ENCODE measurements at regions not wholly inside any gene's neighbourhood (a gene's known extent, or its start where the extent isn't known, plus 50 kb on each side); places are given as distances from the start of the nearest gene placed in this dataset.

GRCh38 chr17:5812590-5812989 lies 228.3 kb upstream of the NLRP1 start:
- TF ChIP-seq FOS (IDR thresholded peaks at IDR 0.05; ENCODE audit: low read depth, low read length) (no peak), CTCF (conservative IDR thresholded peaks at IDR 0.05; ENCODE audit: low read depth, low read length) (no peak), POLR2A (IDR thresholded peaks at IDR 0.05; ENCODE audit: low read depth, low read length) (no peak), RAD21 (IDR thresholded peaks at IDR 0.05; ENCODE audit: low read length) (no peak), NFE2L2 (IDR thresholded peaks at IDR 0.05; ENCODE audit: low read depth, low read length) (no peak), MAZ (IDR thresholded peaks at IDR 0.05; ENCODE audit: borderline replicate concordance, low read depth, low read length) (no peak), CEBPB (IDR thresholded peaks at IDR 0.05; ENCODE audit: low read depth, low read length) (no peak), CHD1 (IDR thresholded peaks at IDR 0.05; ENCODE audit: low read depth, low read length) (no peak), ELK1 (IDR thresholded peaks at IDR 0.05; ENCODE audit: borderline replicate concordance, low read depth, low read length) (no peak), SMC3 (IDR thresholded peaks at IDR 0.05; ENCODE audit: low read depth, low read length) (no peak), USF2 (IDR thresholded peaks at IDR 0.05; ENCODE audit: low read depth, low read length) (no peak), RFX5 (IDR thresholded peaks at IDR 0.05; ENCODE audit: low read depth, low read length) (no peak), MXI1 (IDR thresholded peaks at IDR 0.05; ENCODE audit: borderline replicate concordance, low read depth, low read length) (no peak)
